SK-N-SH (cell line): ENCODE measurements at regions not wholly inside any gene's neighbourhood (a gene's known extent, or its start where the extent isn't known, plus 50 kb on each side); places are given as distances from the start of the nearest gene placed in this dataset.

Experiments used
- CTCF ChIA-PET: fragments of 300-600, 350-600 bp; formaldehyde crosslinking; extraction: SDS; loops from one replicate; lab custom pipeline; 2021; lab: Yijun Ruan, JAX
- POLR2A ChIA-PET: fragments of 350-600 bp; sonication (Branson Sonifier 250); formaldehyde crosslinking; extraction: SDS; loops from one replicate; lab custom pipeline; 2020; ENCODE audit warnings: antibody characterized with exemption, inconsistent platforms; lab: Yijun Ruan, JAX
- DNase-seq: peaks from one replicate; pipeline ENCODE4 v3.0.0; 2012
- H2AFZ ChIP-seq: fragments of 200-600 bp; sonication (generic); 2 replicates; pipeline ENCODE4 v1.8.1; 2016; ENCODE audit warnings: antibody characterized with exemption, mild to moderate bottlenecking, low read depth
- H3F3A ChIP-seq: fragments of 200-600 bp; sonication (generic); replicated peaks from 2 replicates; pipeline ENCODE3; 2016; ENCODE audit warnings: antibody characterized with exemption, mild to moderate bottlenecking; ENCODE audit not compliant: insufficient read depth
- H3K27ac ChIP-seq, 2 experiments: fragments of 200-500 bp in 1 of 2; fragments of 200-600 bp in 1 of 2; sonication (Bioruptor generic) in 1 of 2; sonication (generic), shearing (Covaris generic) in 1 of 2; 2 replicates each; pipeline versions ENCODE4 v1.5.1 to v1.6.1; 2014 to 2016; ENCODE audit warnings: low read depth in 2 of 2, inconsistent platforms in 1 of 2, low read length in 1 of 2, mild to moderate bottlenecking in 1 of 2, mixed read lengths in 1 of 2
- H3K27me3 ChIP-seq: fragments of 200-600 bp; sonication (generic), shearing (Covaris generic); 2 replicates; pipeline ENCODE4 v1.6.1; 2016; ENCODE audit warnings: mixed run types; ENCODE audit not compliant: insufficient read depth
- H3K36me3 ChIP-seq, 2 experiments: fragments of 200-500 bp in 1 of 2; fragments of 200-600 bp in 1 of 2; sonication (Bioruptor generic) in 1 of 2; sonication (generic) in 1 of 2; replicated peaks in 1 of 2; 2 replicates each; pipeline versions ENCODE3 to v1.5.1; 2014 to 2016; ENCODE audit warnings: low read length in 1 of 2, mild to moderate bottlenecking in 1 of 2; ENCODE audit not compliant: insufficient read depth in 2 of 2, control insufficient read depth in 1 of 2
- H3K4me1 ChIP-seq, 2 experiments: fragments of 200-500 bp in 1 of 2; fragments of 200-600 bp in 1 of 2; sonication (Bioruptor generic) in 1 of 2; sonication (generic), shearing (Covaris generic) in 1 of 2; 2 replicates each; pipeline versions ENCODE4 v1.5.1 to v1.6.1; 2014 to 2016; ENCODE audit warnings: low read depth in 1 of 2, low read length in 1 of 2, mixed run types in 1 of 2; ENCODE audit not compliant: insufficient read depth in 2 of 2, control insufficient read depth in 1 of 2
- H3K4me2 ChIP-seq: fragments of 200-600 bp; sonication (generic), shearing (Covaris generic); 2 replicates; pipeline ENCODE4 v1.6.1; 2017; ENCODE audit warnings: mixed run types
- H3K4me3 ChIP-seq, 2 experiments: fragments of 200-500 bp in 1 of 2; fragments of 200-600 bp in 1 of 2; sonication (Bioruptor generic) in 1 of 2; sonication (generic), shearing (Covaris generic) in 1 of 2; 2 replicates each; pipeline versions ENCODE4 v1.5.1 to v1.8.1; 2014 to 2016; ENCODE audit warnings: low read depth in 2 of 2, inconsistent platforms in 1 of 2, low read length in 1 of 2, mild to moderate bottlenecking in 1 of 2, mixed read lengths in 1 of 2, moderate library complexity in 1 of 2
- H3K79me2 ChIP-seq: fragments of 200-600 bp; sonication (generic); 2 replicates; pipeline ENCODE4 v1.8.1; 2017; ENCODE audit warnings: mild to moderate bottlenecking; ENCODE audit not compliant: insufficient read depth
- H3K9ac ChIP-seq: fragments of 200-600 bp; sonication (generic); 2 replicates; pipeline ENCODE4 v1.6.1; 2017; ENCODE audit warnings: mixed run types
- H3K9me2 ChIP-seq: fragments of 200-600 bp; sonication (generic); 2 replicates; pipeline ENCODE4 v1.6.1; 2017; ENCODE audit warnings: mixed run types
- H3K9me3 ChIP-seq: fragments of 200-600 bp; sonication (generic); 2 replicates; pipeline ENCODE4 v1.6.1; 2017; ENCODE audit warnings: mixed run types, mild to moderate bottlenecking, moderate library complexity
- H4K20me1 ChIP-seq: fragments of 200-600 bp; sonication (generic); 2 replicates; pipeline ENCODE4 v1.6.1; 2017; ENCODE audit warnings: mild to moderate bottlenecking, mixed run types; ENCODE audit not compliant: insufficient read depth
- CHD2 ChIP-seq: fragments of 150-350 bp; IDR thresholded peaks from 2 replicates; pipeline ENCODE4 v1.6.1; 2018; ENCODE audit warnings: low read length; ENCODE audit not compliant: partially characterized antibody
- ELF1 ChIP-seq: IDR thresholded peaks from 2 replicates; pipeline ENCODE4 v1.4.0; 2012
- EZH2phosphoT487 ChIP-seq: fragments of 200-600 bp; sonication (generic); IDR thresholded peaks from 2 replicates; pipeline ENCODE4 v1.6.1; 2017; ENCODE audit warnings: low read depth, mixed run types, mild to moderate bottlenecking, antibody characterized with exemption, moderate library complexity, borderline replicate concordance
- FOSL2 ChIP-seq: IDR thresholded peaks from 2 replicates; pipeline ENCODE4 v1.4.0; 2012; ENCODE audit warnings: low read depth, mild to moderate bottlenecking, moderate library complexity, borderline replicate concordance
- FOXJ3 ChIP-seq: sonication (generic); formaldehyde crosslinking; IDR thresholded peaks from 2 replicates; pipeline ENCODE4 v1.5.1; 2020; ENCODE audit warnings: mild to moderate bottlenecking, missing genetic modification reagents
- FOXM1 ChIP-seq: IDR thresholded peaks from 2 replicates; pipeline ENCODE4 v1.4.0; 2012; ENCODE audit warnings: low read depth, mild to moderate bottlenecking
- GABPA ChIP-seq: IDR thresholded peaks from 2 replicates; pipeline ENCODE4 v1.4.0; 2012; ENCODE audit warnings: low read depth, mild to moderate bottlenecking
- MEF2A ChIP-seq: IDR thresholded peaks from 2 replicates; pipeline ENCODE4 v1.4.0; 2012; ENCODE audit warnings: low read depth, borderline replicate concordance
- MXI1 ChIP-seq: IDR thresholded peaks from 2 replicates; pipeline ENCODE4 v1.6.1; 2012; ENCODE audit warnings: mild to moderate bottlenecking, low read depth, low read length, improper control_type of control experiment
- NRF1 ChIP-seq: IDR thresholded peaks from 2 replicates; pipeline ENCODE4 v1.6.1; 2012; ENCODE audit warnings: low read depth, mild to moderate bottlenecking, low read length
- RCOR1 ChIP-seq: fragments of 150-350 bp; IDR thresholded peaks from 2 replicates; pipeline ENCODE4 v1.6.1; 2017; ENCODE audit warnings: antibody characterized with exemption, low read length
- SIN3A ChIP-seq: IDR thresholded peaks from 2 replicates; pipeline ENCODE4 v1.6.1; 2012; ENCODE audit warnings: low read depth, mild to moderate bottlenecking, low read length, moderate library complexity, borderline replicate concordance
- SMC3 ChIP-seq: IDR thresholded peaks from 2 replicates; pipeline ENCODE4 v1.6.1; 2012; ENCODE audit warnings: low read depth, low read length, improper control_type of control experiment
- WGBS: methylation state at CpG from one replicate; pipeline ENCODE4 v1.1.6; 2017; ENCODE audit warnings: low lambda C conversion rate; 5-methylcytosine and 5-hydroxymethylcytosine counted together
- TF ChIP-seq, protein P1 (sequence below): IDR thresholded peaks from 2 replicates; pipeline ENCODE4 v1.4.0; 2012; ENCODE audit warnings: low read depth, borderline replicate concordance
- TF ChIP-seq, protein P2 (sequence below): fragments of 200-600 bp; sonication (generic); IDR thresholded peaks from 2 replicates; pipeline ENCODE4 v1.6.1; 2017; ENCODE audit warnings: antibody characterized with exemption, mild to moderate bottlenecking, moderate library complexity
- TF ChIP-seq, protein P3 (sequence below): IDR thresholded peaks from 2 replicates; pipeline ENCODE4 v1.4.0; 2012; ENCODE audit warnings: low read depth
- TF ChIP-seq, protein P4 (sequence below): fragments of 150-350 bp; IDR thresholded peaks from 2 replicates; pipeline ENCODE4 v1.6.1; 2016; ENCODE audit warnings: mild to moderate bottlenecking, low read depth, low read length

DNA sequence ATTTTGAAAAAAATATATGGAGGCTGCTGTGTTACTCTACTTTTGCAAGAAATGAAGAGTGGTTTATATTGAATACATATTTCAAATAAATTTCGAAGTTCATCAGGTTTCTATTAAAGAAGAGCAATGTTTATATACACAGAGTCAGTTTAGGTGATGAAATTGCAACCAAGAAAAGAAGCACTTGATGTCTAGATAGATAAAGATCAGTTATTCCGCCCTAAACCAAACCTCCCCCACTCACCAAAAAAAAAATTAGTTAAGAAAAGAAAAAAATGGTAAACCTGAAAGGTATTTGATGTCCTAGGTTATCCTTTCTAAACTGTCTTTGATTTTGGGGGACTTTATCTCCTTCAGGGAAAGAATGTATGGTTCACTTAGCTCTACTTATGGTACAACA is 111.8 kb downstream of the SKIDA1 start:
- H2AFZ ChIP-seq, result no peak overlapping the region
- no peak overlapping the region for H3K4me2 ChIP-seq
- no peaks in the 10 kb centered on the region for H3K79me2 ChIP-seq
- no peaks in the 10 kb centered on the region for H3K4me1 ChIP-seq
- H3K27ac ChIP-seq, result no peak overlapping the region
- POLR2A ChIA-PET, result no interaction called here
- 79% methylated on average over 2 of the region's 2 CpGs for WGBS
- H3K36me3 ChIP-seq, result no peaks in the 10 kb centered on the region
- TF ChIP-seq, protein P1, sequence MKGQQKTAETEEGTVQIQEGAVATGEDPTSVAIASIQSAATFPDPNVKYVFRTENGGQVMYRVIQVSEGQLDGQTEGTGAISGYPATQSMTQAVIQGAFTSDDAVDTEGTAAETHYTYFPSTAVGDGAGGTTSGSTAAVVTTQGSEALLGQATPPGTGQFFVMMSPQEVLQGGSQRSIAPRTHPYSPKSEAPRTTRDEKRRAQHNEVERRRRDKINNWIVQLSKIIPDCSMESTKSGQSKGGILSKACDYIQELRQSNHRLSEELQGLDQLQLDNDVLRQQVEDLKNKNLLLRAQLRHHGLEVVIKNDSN, result no peak
- TF ChIP-seq NRF1, result no peak
- no peak for TF ChIP-seq FOXM1
- no peak for TF ChIP-seq SMC3
- TF ChIP-seq, protein P2, sequence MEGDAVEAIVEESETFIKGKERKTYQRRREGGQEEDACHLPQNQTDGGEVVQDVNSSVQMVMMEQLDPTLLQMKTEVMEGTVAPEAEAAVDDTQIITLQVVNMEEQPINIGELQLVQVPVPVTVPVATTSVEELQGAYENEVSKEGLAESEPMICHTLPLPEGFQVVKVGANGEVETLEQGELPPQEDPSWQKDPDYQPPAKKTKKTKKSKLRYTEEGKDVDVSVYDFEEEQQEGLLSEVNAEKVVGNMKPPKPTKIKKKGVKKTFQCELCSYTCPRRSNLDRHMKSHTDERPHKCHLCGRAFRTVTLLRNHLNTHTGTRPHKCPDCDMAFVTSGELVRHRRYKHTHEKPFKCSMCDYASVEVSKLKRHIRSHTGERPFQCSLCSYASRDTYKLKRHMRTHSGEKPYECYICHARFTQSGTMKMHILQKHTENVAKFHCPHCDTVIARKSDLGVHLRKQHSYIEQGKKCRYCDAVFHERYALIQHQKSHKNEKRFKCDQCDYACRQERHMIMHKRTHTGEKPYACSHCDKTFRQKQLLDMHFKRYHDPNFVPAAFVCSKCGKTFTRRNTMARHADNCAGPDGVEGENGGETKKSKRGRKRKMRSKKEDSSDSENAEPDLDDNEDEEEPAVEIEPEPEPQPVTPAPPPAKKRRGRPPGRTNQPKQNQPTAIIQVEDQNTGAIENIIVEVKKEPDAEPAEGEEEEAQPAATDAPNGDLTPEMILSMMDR, result no peak
- TF ChIP-seq, protein P3, sequence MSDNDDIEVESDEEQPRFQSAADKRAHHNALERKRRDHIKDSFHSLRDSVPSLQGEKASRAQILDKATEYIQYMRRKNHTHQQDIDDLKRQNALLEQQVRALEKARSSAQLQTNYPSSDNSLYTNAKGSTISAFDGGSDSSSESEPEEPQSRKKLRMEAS, result no peak
- TF ChIP-seq FOXJ3 (CRISPR knock-in tag), result no peak
- TF ChIP-seq MEF2A, result no peak
- no peak for TF ChIP-seq FOSL2
- no peak for TF ChIP-seq CHD2
- no peak for TF ChIP-seq GABPA
- TF ChIP-seq, protein P4, sequence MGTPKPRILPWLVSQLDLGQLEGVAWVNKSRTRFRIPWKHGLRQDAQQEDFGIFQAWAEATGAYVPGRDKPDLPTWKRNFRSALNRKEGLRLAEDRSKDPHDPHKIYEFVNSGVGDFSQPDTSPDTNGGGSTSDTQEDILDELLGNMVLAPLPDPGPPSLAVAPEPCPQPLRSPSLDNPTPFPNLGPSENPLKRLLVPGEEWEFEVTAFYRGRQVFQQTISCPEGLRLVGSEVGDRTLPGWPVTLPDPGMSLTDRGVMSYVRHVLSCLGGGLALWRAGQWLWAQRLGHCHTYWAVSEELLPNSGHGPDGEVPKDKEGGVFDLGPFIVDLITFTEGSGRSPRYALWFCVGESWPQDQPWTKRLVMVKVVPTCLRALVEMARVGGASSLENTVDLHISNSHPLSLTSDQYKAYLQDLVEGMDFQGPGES, result no peak
- no peak for TF ChIP-seq RCOR1
- no peak for TF ChIP-seq EZH2phosphoT487
- no peak for TF ChIP-seq MXI1
- no peak for TF ChIP-seq ELF1
- TF ChIP-seq SIN3A, result no peak
- TF ChIP-seq, all 33 proteins: peak for 0
- Histone ChIP-seq H3K9me3 (no peaks in the 10 kb centered on the region), H3K9me2 (no peaks in the 10 kb centered on the region), H3K27me3 (no peaks in the 10 kb centered on the region), H3K4me3 (no peak overlapping the region), H4K20me1 (no peaks in the 10 kb centered on the region), H3F3A (no peaks in the 10 kb centered on the region), H3K9ac (no peak overlapping the region)
- CTCF ChIA-PET, result no interaction called here
- no peak for DNase-seq
